OCI-LY1 (cell line): ENCODE measurements at regions not wholly inside any gene's neighbourhood (a gene's known extent, or its start where the extent isn't known, plus 50 kb on each side); places are given as distances from the start of the nearest gene placed in this dataset.

ENCODE experiments used
- H2AFZ ChIP-seq: fragments of 200-600 bp; sonication (generic), shearing (Covaris generic); 2 replicates; pipeline ENCODE4 v1.6.0; 2014; ENCODE audit warnings: antibody characterized with exemption, mild to moderate bottlenecking, low read length
- H3F3A ChIP-seq: fragments of 200-600 bp; sonication (generic), shearing (Covaris generic); 2 replicates; pipeline ENCODE4 v1.6.0; 2014; ENCODE audit warnings: mild to moderate bottlenecking, antibody characterized with exemption, low read length, moderate library complexity; ENCODE audit not compliant: insufficient read depth
- H3K27ac ChIP-seq: fragments of 200-600 bp; sonication (generic); 2 replicates; pipeline ENCODE4 v1.5.1; 2014; ENCODE audit warnings: low read length, mixed run types, mild to moderate bottlenecking, low read depth; ENCODE audit not compliant: poor library complexity, severe bottlenecking
- H3K27me3 ChIP-seq: fragments of 200-600 bp; sonication (generic); 2 replicates; pipeline ENCODE4 v1.6.0; 2014; ENCODE audit warnings: antibody characterized with exemption, mild to moderate bottlenecking, low read length, moderate library complexity; ENCODE audit not compliant: insufficient read depth
- H3K36me3 ChIP-seq: fragments of 200-600 bp; sonication (generic); 2 replicates; pipeline ENCODE4 v1.6.1; 2014; ENCODE audit warnings: mild to moderate bottlenecking, antibody characterized with exemption, low read length, moderate library complexity, mixed read lengths; ENCODE audit not compliant: insufficient read depth
- H3K4me1 ChIP-seq: fragments of 200-600 bp; sonication (generic); 2 replicates; pipeline ENCODE4 v1.5.1; 2014; ENCODE audit warnings: mild to moderate bottlenecking, low read length, moderate library complexity; ENCODE audit not compliant: insufficient read depth, severe bottlenecking
- H3K4me2 ChIP-seq: fragments of 200-600 bp; sonication (generic), shearing (Covaris generic); 2 replicates; pipeline ENCODE4 v1.6.1; 2014; ENCODE audit warnings: low read length
- H3K4me3 ChIP-seq: fragments of 200-600 bp; sonication (generic); 2 replicates; pipeline ENCODE4 v1.5.1; 2014; ENCODE audit warnings: low read length, low read depth, mild to moderate bottlenecking, mixed read lengths; ENCODE audit not compliant: poor library complexity, severe bottlenecking
- H3K79me2 ChIP-seq: fragments of 200-600 bp; shearing (Covaris generic); 2 replicates; pipeline ENCODE4 v1.6.1; 2016; ENCODE audit warnings: mixed run types, low read length, mixed read lengths; ENCODE audit not compliant: insufficient read depth
- H3K9ac ChIP-seq: fragments of 200-600 bp; sonication (generic), shearing (Covaris generic); 2 replicates; pipeline ENCODE4 v1.6.1; 2014; ENCODE audit warnings: mild to moderate bottlenecking, low read length, mixed read lengths
- H3K9me2 ChIP-seq: fragments of 200-600 bp; sonication (generic), shearing (Covaris generic); 2 replicates; pipeline ENCODE4 v1.6.1; 2014; ENCODE audit warnings: low read depth, mild to moderate bottlenecking, low read length, mixed read lengths
- H3K9me3 ChIP-seq: fragments of 200-600 bp; shearing (Covaris generic); 2 replicates; pipeline ENCODE4 v1.6.1; 2014; ENCODE audit warnings: low read length, mixed read lengths
- H4K20me1 ChIP-seq: fragments of 200-600 bp; sonication (generic), shearing (Covaris generic); 2 replicates; pipeline ENCODE4 v1.6.0; 2016; ENCODE audit warnings: mild to moderate bottlenecking, low read length; ENCODE audit not compliant: insufficient read depth
- EZH2 ChIP-seq: fragments of 200-600 bp; sonication (generic), shearing (Covaris generic); IDR thresholded peaks from 2 replicates; pipeline ENCODE4 v1.8.0; 2017; ENCODE audit warnings: borderline replicate concordance, mixed run types, mild to moderate bottlenecking, antibody characterized with exemption, low read length, moderate library complexity, mixed read lengths
- TF ChIP-seq, protein P1 (sequence below): fragments of 200-600 bp; sonication (generic), shearing (Covaris generic); IDR thresholded peaks from 2 replicates; pipeline ENCODE4 v1.5.1; 2017; ENCODE audit warnings: mild to moderate bottlenecking, antibody characterized with exemption, low read length, moderate library complexity, mixed read lengths

DNA sequence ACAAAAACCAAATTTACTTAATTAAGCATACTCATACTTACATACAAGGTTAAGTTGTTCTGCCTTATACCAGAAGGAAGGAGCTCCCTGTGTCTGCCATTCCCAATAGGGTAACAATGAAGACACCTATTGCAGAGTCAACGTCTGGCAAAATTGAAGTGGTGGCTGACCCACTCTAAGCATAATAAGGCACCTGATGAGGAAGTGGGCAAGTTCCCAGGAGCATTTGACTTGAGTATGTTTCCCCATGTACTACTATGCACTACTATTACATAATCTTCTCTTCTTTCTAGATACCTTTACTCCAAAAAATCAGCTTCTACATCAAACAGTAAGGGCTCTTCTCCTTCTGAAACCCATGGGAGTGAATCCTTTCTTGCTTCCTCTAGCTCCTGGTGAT, 591.5 kb downstream of the PPARGC1A start:
- H3K27ac ChIP-seq, result no peak overlapping the region
- H3K9me2 ChIP-seq, result no peaks in the 10 kb centered on the region
- no peaks in the 10 kb centered on the region for H3K9me3 ChIP-seq
- H3K4me2 ChIP-seq, result no peak overlapping the region
- TF ChIP-seq EZH2, result no peak
- TF ChIP-seq, protein P1, sequence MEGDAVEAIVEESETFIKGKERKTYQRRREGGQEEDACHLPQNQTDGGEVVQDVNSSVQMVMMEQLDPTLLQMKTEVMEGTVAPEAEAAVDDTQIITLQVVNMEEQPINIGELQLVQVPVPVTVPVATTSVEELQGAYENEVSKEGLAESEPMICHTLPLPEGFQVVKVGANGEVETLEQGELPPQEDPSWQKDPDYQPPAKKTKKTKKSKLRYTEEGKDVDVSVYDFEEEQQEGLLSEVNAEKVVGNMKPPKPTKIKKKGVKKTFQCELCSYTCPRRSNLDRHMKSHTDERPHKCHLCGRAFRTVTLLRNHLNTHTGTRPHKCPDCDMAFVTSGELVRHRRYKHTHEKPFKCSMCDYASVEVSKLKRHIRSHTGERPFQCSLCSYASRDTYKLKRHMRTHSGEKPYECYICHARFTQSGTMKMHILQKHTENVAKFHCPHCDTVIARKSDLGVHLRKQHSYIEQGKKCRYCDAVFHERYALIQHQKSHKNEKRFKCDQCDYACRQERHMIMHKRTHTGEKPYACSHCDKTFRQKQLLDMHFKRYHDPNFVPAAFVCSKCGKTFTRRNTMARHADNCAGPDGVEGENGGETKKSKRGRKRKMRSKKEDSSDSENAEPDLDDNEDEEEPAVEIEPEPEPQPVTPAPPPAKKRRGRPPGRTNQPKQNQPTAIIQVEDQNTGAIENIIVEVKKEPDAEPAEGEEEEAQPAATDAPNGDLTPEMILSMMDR, result no peak
- H3F3A ChIP-seq, result no peaks in the 10 kb centered on the region
- no peaks in the 10 kb centered on the region for H3K27me3 ChIP-seq
- no peaks in the 10 kb centered on the region for H3K36me3 ChIP-seq
- H2AFZ ChIP-seq, result no peak overlapping the region
- no peaks in the 10 kb centered on the region for H4K20me1 ChIP-seq
- H3K4me3 ChIP-seq, result no peak overlapping the region
- H3K79me2 ChIP-seq, result no peaks in the 10 kb centered on the region
- H3K9ac ChIP-seq, result no peak overlapping the region
- H3K4me1 ChIP-seq, result no peaks in the 10 kb centered on the region

DNA sequence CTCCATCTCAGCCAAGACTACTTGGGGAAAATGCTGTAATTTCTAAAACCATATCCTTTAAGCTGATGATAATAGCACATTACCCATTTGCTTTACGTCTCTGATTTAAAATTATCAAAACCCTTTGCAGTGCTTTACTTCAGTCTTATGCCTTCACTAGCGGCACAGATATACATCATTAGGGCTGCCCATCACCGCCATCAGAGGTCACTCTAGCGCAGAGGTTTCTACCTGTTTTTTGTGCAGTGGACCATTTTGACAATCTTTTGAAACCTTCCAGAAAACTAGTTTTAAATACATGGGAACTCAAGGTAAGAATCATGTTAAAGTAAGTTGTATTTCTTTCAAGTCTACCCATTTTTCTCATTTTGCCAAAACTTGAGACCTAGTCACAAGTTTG, 592.5 kb downstream of the PPARGC1A start:
- Histone ChIP-seq H3K36me3 (no peaks in the 10 kb centered on the region), H3K27me3 (no peaks in the 10 kb centered on the region), H3K9me3 (no peaks in the 10 kb centered on the region), H3K4me3 (no peak overlapping the region), H3K79me2 (no peaks in the 10 kb centered on the region), H3K27ac (no peak overlapping the region), H3K9ac (no peak overlapping the region), H3K4me1 (no peaks in the 10 kb centered on the region), H3K9me2 (no peaks in the 10 kb centered on the region), H4K20me1 (no peaks in the 10 kb centered on the region), H3F3A (no peaks in the 10 kb centered on the region), H2AFZ (no peak overlapping the region), H3K4me2 (no peak overlapping the region)
- no peak for TF ChIP-seq EZH2
- TF ChIP-seq, protein P1, result no peak

DNA sequence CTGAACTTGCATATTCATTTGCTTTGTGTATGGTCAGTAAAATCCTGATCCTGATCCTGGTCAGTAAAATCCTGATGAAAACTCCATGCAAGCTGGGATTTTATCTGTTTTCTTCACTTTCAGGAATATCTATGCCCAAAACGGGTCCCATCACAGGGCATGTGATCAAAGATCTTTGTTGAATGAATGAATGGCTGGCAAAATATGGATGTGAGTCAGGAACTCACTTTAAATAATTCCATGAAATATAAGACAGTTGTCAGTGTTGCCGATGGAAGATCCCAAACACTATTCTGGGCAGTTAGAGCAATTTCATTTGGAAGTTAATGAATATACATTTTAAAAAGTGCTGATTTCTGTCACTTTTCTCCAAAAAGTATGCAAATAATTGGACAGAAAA, 598.4 kb downstream of the GBA3 start:
- no peaks in the 10 kb centered on the region for H3K27me3 ChIP-seq
- no peaks in the 10 kb centered on the region for H3K9me2 ChIP-seq
- TF ChIP-seq, protein P1, result no peak
- no peak for TF ChIP-seq EZH2
- H3F3A ChIP-seq, result no peaks in the 10 kb centered on the region
- no peak overlapping the region for H3K27ac ChIP-seq
- H2AFZ ChIP-seq, result no peak overlapping the region
- no peaks in the 10 kb centered on the region for H3K4me1 ChIP-seq
- no peaks in the 10 kb centered on the region for H3K36me3 ChIP-seq
- H4K20me1 ChIP-seq, result no peaks in the 10 kb centered on the region
- no peaks in the 10 kb centered on the region for H3K9me3 ChIP-seq
- no peak overlapping the region for H3K4me3 ChIP-seq
- H3K4me2 ChIP-seq, result no peak overlapping the region
- no peak overlapping the region for H3K9ac ChIP-seq
- H3K79me2 ChIP-seq, result no peaks in the 10 kb centered on the region
